Spleen (tissue), 7 donors: ENCODE measurements at regions not wholly inside any gene's neighbourhood (a gene's known extent, or its start where the extent isn't known, plus 50 kb on each side); places are given as distances from the start of the nearest gene placed in this dataset.

Source experiments
- POLR2A ChIP-seq, 3 donors: fragments of 450-650 bp; IDR thresholded peaks; one replicate each; pipeline ENCODE4 v1.5.1; 2017; ENCODE audit warnings: antibody characterized with exemption in 3 of 3, mild to moderate bottlenecking in 1 of 3
- TF ChIP-seq, protein P1 (sequence below), 11 experiments: fragments of 200-600 bp in 7 of 11; fragments of 450-650 bp in 4 of 11; sonication (generic) in 4 of 11; IDR thresholded peaks in 8 of 11; conservative IDR thresholded peaks in 3 of 11; 1 replicate in 7 of 11; 2 replicates in 4 of 11; pipeline versions ENCODE4 v1.4.0 to v1.8.0; 2016 to 2021; ENCODE audit warnings: antibody characterized with exemption in 11 of 11, inconsistent platforms in 4 of 11, mild to moderate bottlenecking in 1 of 11
- donor health status: DM: no; HTN: no; CAD: no; lungs with moderate emphysema.
- donor health status: DM: no; HTN: no; CAD: no.
- donor health status: DM: no; HTN: no; CAD: no.

DNA sequence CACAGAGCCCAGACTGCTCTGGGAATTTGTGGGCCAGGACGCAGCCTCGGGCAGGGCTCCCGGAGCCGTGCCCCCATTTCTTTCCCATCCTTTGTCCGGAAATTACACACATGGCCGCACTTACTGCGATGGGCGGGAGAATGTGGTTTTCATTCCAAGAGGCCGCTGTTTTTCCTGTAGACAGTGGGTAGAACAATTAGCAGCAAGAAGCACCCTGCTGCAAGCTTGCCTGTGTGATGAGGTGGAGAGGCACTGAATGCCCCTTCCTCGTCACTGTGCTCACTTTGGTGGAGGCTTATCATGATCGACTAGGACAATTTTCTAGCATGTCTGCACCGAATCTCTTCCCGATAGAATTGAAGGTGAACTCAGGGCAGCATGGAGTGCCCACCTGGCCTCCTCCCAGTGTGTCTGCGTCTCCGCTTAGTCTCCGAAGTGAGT is 102.8 kb downstream of the DACT2 start:
- TF ChIP-seq, protein P1, sequence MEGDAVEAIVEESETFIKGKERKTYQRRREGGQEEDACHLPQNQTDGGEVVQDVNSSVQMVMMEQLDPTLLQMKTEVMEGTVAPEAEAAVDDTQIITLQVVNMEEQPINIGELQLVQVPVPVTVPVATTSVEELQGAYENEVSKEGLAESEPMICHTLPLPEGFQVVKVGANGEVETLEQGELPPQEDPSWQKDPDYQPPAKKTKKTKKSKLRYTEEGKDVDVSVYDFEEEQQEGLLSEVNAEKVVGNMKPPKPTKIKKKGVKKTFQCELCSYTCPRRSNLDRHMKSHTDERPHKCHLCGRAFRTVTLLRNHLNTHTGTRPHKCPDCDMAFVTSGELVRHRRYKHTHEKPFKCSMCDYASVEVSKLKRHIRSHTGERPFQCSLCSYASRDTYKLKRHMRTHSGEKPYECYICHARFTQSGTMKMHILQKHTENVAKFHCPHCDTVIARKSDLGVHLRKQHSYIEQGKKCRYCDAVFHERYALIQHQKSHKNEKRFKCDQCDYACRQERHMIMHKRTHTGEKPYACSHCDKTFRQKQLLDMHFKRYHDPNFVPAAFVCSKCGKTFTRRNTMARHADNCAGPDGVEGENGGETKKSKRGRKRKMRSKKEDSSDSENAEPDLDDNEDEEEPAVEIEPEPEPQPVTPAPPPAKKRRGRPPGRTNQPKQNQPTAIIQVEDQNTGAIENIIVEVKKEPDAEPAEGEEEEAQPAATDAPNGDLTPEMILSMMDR (IDR thresholded peaks at IDR 0.05 in 8 of 11, conservative IDR thresholded peaks at IDR 0.05 in 3 of 11), result no peak
- TF ChIP-seq POLR2A (IDR thresholded peaks at IDR 0.05), result no peak
